Endothelial cell of umbilical vein (primary cell): ENCODE measurements at regions not wholly inside any gene's neighbourhood (a gene's known extent, or its start where the extent isn't known, plus 50 kb on each side); places are given as distances from the start of the nearest gene placed in this dataset.

ENCODE experiments used
- BruUV-seq: library from RNA; stranded (reverse); fragments of 400-500 nt; replicated peaks from 2 replicates; lab custom pipeline; 2021; lab: Mats Ljungman, UMichigan
- CTCF ChIA-PET: fragments of 300-600, 350-600 bp; sonication (Branson Sonifier 250); formaldehyde crosslinking; loops from one replicate; lab custom pipeline; 2021; ENCODE audit warnings: antibody characterized with exemption, inconsistent platforms; lab: Charles Lee
- POLR2A ChIA-PET: fragments of 300-600, 350-600 bp; sonication (Branson Sonifier 250); formaldehyde crosslinking; loops from one replicate; lab custom pipeline; 2021; ENCODE audit warnings: antibody characterized with exemption, inconsistent platforms; lab: Charles Lee
- DNase-seq: peaks from one replicate; pipeline ENCODE4 v3.0.0-alpha.2; 2011; ENCODE audit warnings: low read depth, low spot score
- FAIRE-seq: peaks from 2 replicates; lab custom pipeline; 2011; peaks lifted over from hg19 to GRCh38; lab: Jason Lieb, UNC
- H2AFZ ChIP-seq: 2 replicates; pipeline ENCODE4 v1.6.0; 2012; ENCODE audit warnings: low read depth, low read length, control low read depth, inconsistent platforms
- H3K27ac ChIP-seq: 2 replicates; pipeline ENCODE4 v1.5.1; 2011; ENCODE audit warnings: low read depth, mild to moderate bottlenecking, control low read depth, low read length, moderate library complexity; ENCODE audit not compliant: insufficient read depth
- H3K27me3 ChIP-seq, 2 experiments: 2 replicates each; pipeline versions ENCODE4 v1.6.0 to v1.6.1; 2011; ENCODE audit warnings: low read length in 2 of 2, mixed read lengths in 1 of 2; ENCODE audit not compliant: control insufficient read depth in 2 of 2, insufficient read depth in 2 of 2
- H3K36me3 ChIP-seq, 2 experiments: 2 replicates in 1 of 2; 3 replicates in 1 of 2; pipeline ENCODE4 v1.5.1; 2011; ENCODE audit warnings: low read length in 2 of 2, mild to moderate bottlenecking in 1 of 2, moderate library complexity in 1 of 2; ENCODE audit not compliant: control insufficient read depth in 2 of 2, insufficient read depth in 2 of 2; ENCODE audit errors: extremely low read depth in 1 of 2
- H3K4me1 ChIP-seq: 3 replicates; pipeline ENCODE4 v1.5.1; 2011; ENCODE audit warnings: mild to moderate bottlenecking, low read length; ENCODE audit not compliant: control insufficient read depth, insufficient read depth; ENCODE audit errors: extremely low read depth
- H3K4me2 ChIP-seq: 2 replicates; pipeline ENCODE4 v1.6.1; 2011; ENCODE audit warnings: low read length, control low read depth, mixed read lengths; ENCODE audit not compliant: insufficient read depth
- H3K4me3 ChIP-seq, 3 experiments: fragments of 200-600 bp in 1 of 3; sonication (generic), shearing (Covaris generic) in 1 of 3; replicated peaks in 1 of 3; 2 replicates each; pipeline ENCODE4 v1.5.1; 2011 to 2016; ENCODE audit warnings: control low read depth in 3 of 3, low read length in 3 of 3, mild to moderate bottlenecking in 2 of 3, inconsistent platforms in 1 of 3, low read depth in 1 of 3, moderate library complexity in 1 of 3; ENCODE audit not compliant: insufficient read depth in 1 of 3
- H3K79me2 ChIP-seq: 2 replicates; pipeline ENCODE4 v1.6.0; 2012; ENCODE audit warnings: low read length, inconsistent platforms; ENCODE audit not compliant: control insufficient read depth, insufficient read depth
- H3K9ac ChIP-seq: replicated peaks from 2 replicates; pipeline ENCODE3; 2011; ENCODE audit warnings: low read length, control low read depth; ENCODE audit not compliant: insufficient read depth; ENCODE audit errors: extremely low read depth
- H3K9me1 ChIP-seq: replicated peaks from 3 replicates; pipeline ENCODE4 v1.6.0; 2011; ENCODE audit warnings: mild to moderate bottlenecking, low read length; ENCODE audit not compliant: control insufficient read depth, insufficient read depth; ENCODE audit errors: extremely low read depth
- H3K9me3 ChIP-seq: replicated peaks from 2 replicates; pipeline ENCODE4 v1.5.1; 2012; ENCODE audit warnings: low read length, inconsistent platforms; ENCODE audit not compliant: control insufficient read depth, insufficient read depth
- H4K20me1 ChIP-seq: replicated peaks from 2 replicates; pipeline ENCODE3; 2011; ENCODE audit warnings: mild to moderate bottlenecking, low read length; ENCODE audit not compliant: control insufficient read depth, insufficient read depth; ENCODE audit errors: extremely low read depth
- CTCF ChIP-seq, 2 donors: IDR thresholded peaks; 1 replicate in 1 of 2; 2 replicates in 1 of 2; pipeline ENCODE4 v1.5.1; 2011; ENCODE audit warnings: low read length in 2 of 2, mild to moderate bottlenecking in 2 of 2, moderate library complexity in 2 of 2, control low read depth in 1 of 2, inconsistent platforms in 1 of 2, low read depth in 1 of 2; ENCODE audit not compliant: insufficient read depth in 1 of 2; ENCODE audit errors: extremely low read depth in 1 of 2
- EZH2 ChIP-seq: IDR thresholded peaks from 2 replicates; pipeline ENCODE4 v1.6.1; 2012; ENCODE audit warnings: borderline replicate concordance, low read depth, mild to moderate bottlenecking, moderate library complexity, low read length, inconsistent platforms; ENCODE audit not compliant: severe bottlenecking
- JUN ChIP-seq: IDR thresholded peaks from 2 replicates; pipeline ENCODE4 v1.6.1; 2011; ENCODE audit warnings: borderline replicate concordance, low read depth; ENCODE audit not compliant: insufficient read length, insufficient read depth
- MYC ChIP-seq: IDR thresholded peaks from one replicate; pipeline ENCODE4 v1.6.1; 2011; ENCODE audit warnings: mild to moderate bottlenecking, low read depth, low read length
- POLR2A ChIP-seq: IDR thresholded peaks from 2 replicates; pipeline ENCODE4 v1.6.1; 2012; ENCODE audit warnings: low read depth, mild to moderate bottlenecking, control low read depth, low read length
- POLR2AphosphoS5 ChIP-seq: IDR thresholded peaks from 2 replicates; pipeline ENCODE4 v1.6.1; 2012; ENCODE audit warnings: low read depth, mild to moderate bottlenecking, control low read depth, low read length, moderate library complexity; ENCODE audit not compliant: insufficient read depth
- dilution Hi-C: fragments of 300-500 bp; cut with MboI; formaldehyde crosslinking; loops from one replicate; pipeline ENCODE4 v1.15.0; 2019; ENCODE audit warnings: low sequenced_read_pairs; ENCODE audit not compliant: extremely low pct_ligation_motif_present
- intact Hi-C: fragments of 100-400 bp; cut with micrococcal nuclease; formaldehyde crosslinking; loops from one replicate; pipeline ENCODE4 v1.10.0; 2022

GRCh38 chr18:43952398-43952797, 675.1 kb upstream of the SYT4 start:
- no peak for FAIRE-seq
- POLR2A ChIA-PET: no interaction called here

More at GRCh38 chr18:43952398-43952797, 675.1 kb upstream of the SYT4 start:
- no peak for DNase-seq
- no peaks in the 10 kb centered on the region for H3K27me3 ChIP-seq
- H3K4me1 ChIP-seq: no peaks in the 10 kb centered on the region
- no peaks in the 10 kb centered on the region for H3K36me3 ChIP-seq
- TF ChIP-seq POLR2AphosphoS5 (no peak), MYC (no peak), CTCF (IDR thresholded peaks at IDR 0.05; ENCODE audit: extremely low read depth in 1 of 2, insufficient read depth in 1 of 2, low read depth in 1 of 2, low read length in 2 of 2) (no peak), EZH2 (no peak), JUN (no peak), POLR2A (no peak)
- no peak overlapping the region for H3K4me3 ChIP-seq
- H4K20me1 ChIP-seq: no peaks in the 10 kb centered on the region
- no peaks in the 10 kb centered on the region for H3K79me2 ChIP-seq
- H3K27ac ChIP-seq: no peak overlapping the region
- no peaks in the 10 kb centered on the region for H3K9me3 ChIP-seq
- intact Hi-C loops: no loop called here
- no peak overlapping the region for H2AFZ ChIP-seq
- dilution Hi-C loops: no loop called here
- no TSS peak for BruUV-seq
- no peaks in the 10 kb centered on the region for H3K9me1 ChIP-seq
- H3K4me2 ChIP-seq: no peak overlapping the region
- no peak overlapping the region for H3K9ac ChIP-seq
- CTCF ChIA-PET: no interaction called here
